RWPE2 (cell line): ENCODE measurements at regions not wholly inside any gene's neighbourhood (a gene's known extent, or its start where the extent isn't known, plus 50 kb on each side); places are given as distances from the start of the nearest gene placed in this dataset.
"Not testable (repeated sequence)": the region's sequence is repeated elsewhere in the genome, so short reads cannot be mapped to it uniquely, and the experiment has no call there.

Source experiments
- ATAC-seq: fragments of 200-7000 bp; cut with Tn5 transposase; 3 replicates; pipeline ENCODE4 v1.9.1; 2021; ENCODE audit warnings: low read depth
- DNase-seq: peaks from one replicate; pipeline ENCODE4 v3.0.0-alpha.2; 2020; ENCODE audit warnings: low spot score
- H3K27ac ChIP-seq: fragments of 450-650 bp; 2 replicates; pipeline ENCODE4 v1.5.1; 2017; ENCODE audit warnings: mild to moderate bottlenecking; ENCODE audit not compliant: poor library complexity, severe bottlenecking
- H3K27me3 ChIP-seq: fragments of 250-450 bp; sonication (Bioruptor Pico); 2 replicates; pipeline ENCODE4 v1.5.1; 2021; ENCODE audit warnings: mild to moderate bottlenecking, moderate library complexity; ENCODE audit not compliant: insufficient read depth, poor library complexity, severe bottlenecking
- H3K36me3 ChIP-seq: fragments of 250-450 bp; sonication (Bioruptor Pico); 2 replicates; pipeline ENCODE4 v1.5.1; 2020; ENCODE audit warnings: low read depth, mild to moderate bottlenecking, moderate library complexity
- H3K4me1 ChIP-seq: fragments of 250-450 bp; sonication (Bioruptor Pico); 2 replicates; pipeline ENCODE4 v1.5.1; 2021; ENCODE audit warnings: mild to moderate bottlenecking, moderate library complexity; ENCODE audit not compliant: insufficient read depth, poor library complexity, severe bottlenecking
- H3K4me3 ChIP-seq: fragments of 250-450 bp; sonication (Bioruptor Pico); 2 replicates; pipeline ENCODE4 v1.5.1; 2021; ENCODE audit warnings: mild to moderate bottlenecking, moderate library complexity; ENCODE audit not compliant: severe bottlenecking
- H3K9me3 ChIP-seq: fragments of 250-450 bp; sonication (Bioruptor Pico); 2 replicates; pipeline ENCODE4 v1.5.1; 2021; ENCODE audit warnings: mild to moderate bottlenecking, moderate library complexity; ENCODE audit not compliant: severe bottlenecking
- CTCF ChIP-seq: fragments of 450-650 bp; IDR thresholded peaks from one replicate; pipeline ENCODE4 v1.5.1; 2017; ENCODE audit warnings: mild to moderate bottlenecking, moderate library complexity; ENCODE audit not compliant: poor library complexity, severe bottlenecking

GRCh38 chr2:132282911-132283310 lies 121.2 kb upstream of the ANKRD30BL start:
- Histone ChIP-seq H3K4me3 (no peak overlapping the region), H3K27ac (no peak overlapping the region), H3K36me3 (no peaks in the 10 kb centered on the region), H3K27me3 (no peaks in the 10 kb centered on the region), H3K9me3 (no peaks in the 10 kb centered on the region), H3K4me1 (no peaks in the 10 kb centered on the region)
- DNase-seq, result no peak
- no peak for ATAC-seq
- TF ChIP-seq CTCF, result no peak

GRCh38 chr2:132286289-132286911 lies 124.6 kb upstream of the ANKRD30BL start:
- not testable (repeated sequence) for H3K27me3 ChIP-seq, H3K36me3 ChIP-seq, H3K27ac ChIP-seq, ATAC-seq, H3K4me3 ChIP-seq, DNase-seq, H3K9me3 ChIP-seq, H3K4me1 ChIP-seq

- not testable (repeated sequence) for H3K27me3 ChIP-seq, DNase-seq, H3K9me3 ChIP-seq, H3K4me1 ChIP-seq, H3K27ac ChIP-seq, H3K4me3 ChIP-seq, H3K36me3 ChIP-seq, ATAC-seq
Observed at GRCh38 chr2:132287910-132288309, 126.2 kb upstream of the ANKRD30BL start.

GRCh38 chr2:132289138-132289537 lies 127.4 kb upstream of the ANKRD30BL start:
- not testable (repeated sequence) for H3K4me1 ChIP-seq, H3K36me3 ChIP-seq, H3K27ac ChIP-seq, H3K4me3 ChIP-seq, DNase-seq, ATAC-seq, H3K27me3 ChIP-seq, H3K9me3 ChIP-seq

GRCh38 chr2:132289812-132290211 lies 126.8 kb upstream of the GPR39 start:
- H3K4me3 ChIP-seq, H3K4me1 ChIP-seq, H3K27ac ChIP-seq, H3K9me3 ChIP-seq, H3K27me3 ChIP-seq, DNase-seq, H3K36me3 ChIP-seq, ATAC-seq: not testable (repeated sequence)

GRCh38 chr2:132300592-132301378 lies 115.8 kb upstream of the GPR39 start:
- not testable (repeated sequence) for H3K36me3 ChIP-seq, DNase-seq, H3K4me1 ChIP-seq, H3K4me3 ChIP-seq, ATAC-seq, H3K27ac ChIP-seq, H3K27me3 ChIP-seq, H3K9me3 ChIP-seq

GRCh38 chr2:132304661-132305380 lies 111.8 kb upstream of the GPR39 start:
- not testable (repeated sequence) for H3K4me3 ChIP-seq, H3K36me3 ChIP-seq, H3K27ac ChIP-seq, DNase-seq, H3K4me1 ChIP-seq, H3K27me3 ChIP-seq, H3K9me3 ChIP-seq
- peak; percentile 92 for ATAC-seq

GRCh38 chr2:132307613-132308198 lies 108.9 kb upstream of the GPR39 start:
- H3K4me3 ChIP-seq, H3K27me3 ChIP-seq, H3K4me1 ChIP-seq, DNase-seq, H3K36me3 ChIP-seq, H3K9me3 ChIP-seq, H3K27ac ChIP-seq, ATAC-seq: not testable (repeated sequence)

- not testable (repeated sequence) for H3K27me3 ChIP-seq, H3K4me3 ChIP-seq, ATAC-seq, H3K36me3 ChIP-seq, DNase-seq, H3K9me3 ChIP-seq, H3K4me1 ChIP-seq, H3K27ac ChIP-seq
Observed at GRCh38 chr2:132309203-132309602, 107.4 kb upstream of the GPR39 start.

- not testable (repeated sequence) for H3K4me1 ChIP-seq, DNase-seq, H3K27me3 ChIP-seq, H3K27ac ChIP-seq, H3K9me3 ChIP-seq, H3K4me3 ChIP-seq, H3K36me3 ChIP-seq, ATAC-seq
Observed at GRCh38 chr2:132315546-132315945, 101.1 kb upstream of the GPR39 start.
